Panc1 (cell line): ENCODE measurements at regions not wholly inside any gene's neighbourhood (a gene's known extent, or its start where the extent isn't known, plus 50 kb on each side); places are given as distances from the start of the nearest gene placed in this dataset.

ENCODE experiments used
- ATAC-seq: fragments of 200-7000 bp; cut with Tn5 transposase; 2 replicates; pipeline ENCODE4 v1.9.1; 2020; ENCODE audit warnings: mild to moderate bottlenecking, moderate library complexity
- BruUV-seq: library from RNA; stranded (reverse); fragments of 400-500 nt; replicated peaks from 2 replicates; lab custom pipeline; 2021; lab: Mats Ljungman, UMichigan
- CTCF ChIA-PET: fragments of 300-600 bp; sonication (Branson Sonifier 250); formaldehyde crosslinking; loops from one replicate; lab custom pipeline; 2022; ENCODE audit warnings: antibody characterized with exemption; lab: Charles Lee
- POLR2A ChIA-PET: fragments of 300-600 bp; sonication (Branson Sonifier 250); formaldehyde crosslinking; loops from one replicate; lab custom pipeline; 2022; ENCODE audit warnings: antibody characterized with exemption; lab: Charles Lee
- DNase-seq: peaks from one replicate; pipeline ENCODE4 v3.0.0-alpha.2; 2010; ENCODE audit warnings: low read depth, low spot score
- H3K27ac ChIP-seq: 2 replicates; pipeline ENCODE4 v1.5.1; 2011; ENCODE audit warnings: mild to moderate bottlenecking, low read length, inconsistent platforms
- H3K27me3 ChIP-seq: fragments of 200-500 bp; sonication (Bioruptor generic); 2 replicates; pipeline ENCODE4 v1.6.0; 2014; ENCODE audit warnings: low read length, inconsistent platforms; ENCODE audit not compliant: control insufficient read depth, insufficient read depth
- H3K36me3 ChIP-seq: fragments of 200-500 bp; sonication (Bioruptor generic); 2 replicates; pipeline ENCODE4 v1.5.1; 2014; ENCODE audit warnings: inconsistent platforms, mild to moderate bottlenecking, low read length, moderate library complexity; ENCODE audit not compliant: control insufficient read depth, insufficient read depth
- H3K4me1 ChIP-seq: 2 replicates; pipeline ENCODE4 v1.5.1; 2011; ENCODE audit warnings: inconsistent platforms, mild to moderate bottlenecking, low read length, moderate library complexity; ENCODE audit not compliant: control insufficient read depth, insufficient read depth
- H3K4me3 ChIP-seq, 2 experiments: 2 replicates each; pipeline ENCODE4 v1.5.1; 2011 to 2012; ENCODE audit warnings: low read depth in 2 of 2, low read length in 2 of 2, mild to moderate bottlenecking in 2 of 2, inconsistent platforms in 1 of 2, moderate library complexity in 1 of 2
- H3K9me3 ChIP-seq: fragments of 200-500 bp; sonication (Bioruptor generic); 2 replicates; pipeline ENCODE4 v1.5.1; 2014; ENCODE audit warnings: low read depth, mild to moderate bottlenecking, inconsistent platforms, low read length, moderate library complexity; ENCODE audit not compliant: control insufficient read depth, insufficient read depth
- POLR2AphosphoS5 ChIP-seq: IDR thresholded peaks from 2 replicates; pipeline ENCODE4 v1.6.1; 2012; ENCODE audit warnings: mild to moderate bottlenecking, low read depth, low read length, moderate library complexity
- REST ChIP-seq, 2 experiments: IDR thresholded peaks; 2 replicates each; pipeline ENCODE4 v1.6.1; 2011 to 2012; ENCODE audit warnings: low read depth in 2 of 2, control low read depth in 1 of 2, low read length in 1 of 2, mild to moderate bottlenecking in 1 of 2, moderate library complexity in 1 of 2; ENCODE audit not compliant: insufficient read depth in 1 of 2
- SIN3A ChIP-seq: IDR thresholded peaks from 2 replicates; pipeline ENCODE4 v1.6.1; 2012; ENCODE audit warnings: low read depth, mild to moderate bottlenecking, low read length, moderate library complexity, borderline replicate concordance; ENCODE audit not compliant: insufficient read depth
- TCF7L2 ChIP-seq: IDR thresholded peaks from 2 replicates; pipeline ENCODE4 v1.6.1; 2011; ENCODE audit warnings: mild to moderate bottlenecking, low read depth, low read length, inconsistent platforms
- in situ Hi-C: cut with HindIII; loops from 2 replicates; pipeline ENCODE4 v1.10.0; 2016; ENCODE audit warnings: low sequenced_read_pairs, low pct_unique_long_range_greater_than_20kb
- intact Hi-C: fragments of 100-400 bp; cut with micrococcal nuclease; formaldehyde crosslinking; loops from one replicate; pipeline ENCODE4 v1.10.0; 2022; ENCODE audit not compliant: unreplicated experiment
- TF ChIP-seq, protein P1 (sequence below): fragments of 450-650 bp; IDR thresholded peaks from 2 replicates; pipeline ENCODE4 v1.5.1; 2017; ENCODE audit warnings: mild to moderate bottlenecking

DNA sequence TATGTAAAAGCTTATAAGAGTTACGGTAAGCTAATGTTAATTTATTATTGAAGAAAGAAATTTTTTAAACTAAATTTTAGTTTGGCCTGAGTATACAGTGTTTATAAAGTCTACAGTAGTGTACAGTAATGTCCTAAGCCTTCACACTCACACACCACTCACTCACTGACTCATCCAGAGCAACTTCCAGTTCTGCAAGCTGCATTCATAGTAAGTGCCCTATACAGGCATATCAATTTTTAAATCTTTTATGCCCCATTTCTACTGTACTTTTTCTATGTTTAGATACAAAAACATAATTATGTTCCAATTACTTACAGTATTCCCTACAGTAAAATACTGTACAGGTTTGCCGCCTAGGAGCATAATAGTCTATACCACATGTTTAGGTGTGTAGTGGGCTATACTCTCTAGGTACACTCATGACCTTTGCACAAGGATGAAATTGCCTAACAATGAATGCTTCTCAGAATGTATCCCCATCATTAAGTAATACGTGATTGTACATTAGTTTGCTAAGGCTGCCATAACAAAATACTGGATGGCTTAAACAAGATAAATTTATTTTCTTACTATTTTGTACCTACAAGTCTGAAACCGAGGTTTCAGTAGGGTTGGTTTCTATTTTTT is 333.8 kb upstream of the PCDH7 start:
- Histone ChIP-seq H3K36me3 (no peaks in the 10 kb centered on the region), H3K4me1 (no peaks in the 10 kb centered on the region), H3K27me3 (no peaks in the 10 kb centered on the region), H3K27ac (no peak overlapping the region), H3K9me3 (no peaks in the 10 kb centered on the region; the same call in 1 of the 2 replicates), H3K4me3 (no peak overlapping the region)
- TF ChIP-seq POLR2AphosphoS5 (no peak), REST (IDR thresholded peaks at IDR 0.05; ENCODE audit: insufficient read depth in 1 of 2, low read depth in 2 of 2, low read length in 1 of 2) (no peak), SIN3A (no peak), TCF7L2 (no peak)
- TF ChIP-seq, protein P1, sequence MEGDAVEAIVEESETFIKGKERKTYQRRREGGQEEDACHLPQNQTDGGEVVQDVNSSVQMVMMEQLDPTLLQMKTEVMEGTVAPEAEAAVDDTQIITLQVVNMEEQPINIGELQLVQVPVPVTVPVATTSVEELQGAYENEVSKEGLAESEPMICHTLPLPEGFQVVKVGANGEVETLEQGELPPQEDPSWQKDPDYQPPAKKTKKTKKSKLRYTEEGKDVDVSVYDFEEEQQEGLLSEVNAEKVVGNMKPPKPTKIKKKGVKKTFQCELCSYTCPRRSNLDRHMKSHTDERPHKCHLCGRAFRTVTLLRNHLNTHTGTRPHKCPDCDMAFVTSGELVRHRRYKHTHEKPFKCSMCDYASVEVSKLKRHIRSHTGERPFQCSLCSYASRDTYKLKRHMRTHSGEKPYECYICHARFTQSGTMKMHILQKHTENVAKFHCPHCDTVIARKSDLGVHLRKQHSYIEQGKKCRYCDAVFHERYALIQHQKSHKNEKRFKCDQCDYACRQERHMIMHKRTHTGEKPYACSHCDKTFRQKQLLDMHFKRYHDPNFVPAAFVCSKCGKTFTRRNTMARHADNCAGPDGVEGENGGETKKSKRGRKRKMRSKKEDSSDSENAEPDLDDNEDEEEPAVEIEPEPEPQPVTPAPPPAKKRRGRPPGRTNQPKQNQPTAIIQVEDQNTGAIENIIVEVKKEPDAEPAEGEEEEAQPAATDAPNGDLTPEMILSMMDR = no peak
- intact Hi-C loops (no loop called here), in situ Hi-C loops (no loop called here)
- ATAC-seq = no peak
- POLR2A ChIA-PET = no interaction called here
- DNase-seq = no peak
- CTCF ChIA-PET = no interaction called here
- BruUV-seq = no TSS peak

GRCh38 chr4:30395902-30396301 is 324.3 kb upstream of the PCDH7 start:
- Histone ChIP-seq H3K4me3 (no peak overlapping the region), H3K27ac (no peak overlapping the region), H3K9me3 (no peaks in the 10 kb centered on the region), H3K27me3 (no peaks in the 10 kb centered on the region), H3K36me3 (no peaks in the 10 kb centered on the region), H3K4me1 (no peaks in the 10 kb centered on the region)
- DNase-seq (no peak), ATAC-seq (no peak)
- ChIA-PET CTCF (no interaction called here), POLR2A (no interaction called here)
- no peak for TF ChIP-seq POLR2AphosphoS5
- no peak for TF ChIP-seq SIN3A
- no peak for TF ChIP-seq REST (IDR thresholded peaks at IDR 0.05; ENCODE audit: insufficient read depth in 1 of 2, low read depth in 2 of 2, low read length in 1 of 2)
- TF ChIP-seq, protein P1 = no peak
- TF ChIP-seq TCF7L2 = no peak
- no TSS peak for BruUV-seq
- in situ Hi-C loops (no loop called here), intact Hi-C loops (no loop called here)
